Central memory CD4-positive, alpha-beta T cell (primary cell): ENCODE measurements at regions not wholly inside any gene's neighbourhood (a gene's known extent, or its start where the extent isn't known, plus 50 kb on each side); places are given as distances from the start of the nearest gene placed in this dataset.

Source experiments
- DNase-seq: peaks from one replicate; pipeline ENCODE4 v3.0.0; 2022

DNA sequence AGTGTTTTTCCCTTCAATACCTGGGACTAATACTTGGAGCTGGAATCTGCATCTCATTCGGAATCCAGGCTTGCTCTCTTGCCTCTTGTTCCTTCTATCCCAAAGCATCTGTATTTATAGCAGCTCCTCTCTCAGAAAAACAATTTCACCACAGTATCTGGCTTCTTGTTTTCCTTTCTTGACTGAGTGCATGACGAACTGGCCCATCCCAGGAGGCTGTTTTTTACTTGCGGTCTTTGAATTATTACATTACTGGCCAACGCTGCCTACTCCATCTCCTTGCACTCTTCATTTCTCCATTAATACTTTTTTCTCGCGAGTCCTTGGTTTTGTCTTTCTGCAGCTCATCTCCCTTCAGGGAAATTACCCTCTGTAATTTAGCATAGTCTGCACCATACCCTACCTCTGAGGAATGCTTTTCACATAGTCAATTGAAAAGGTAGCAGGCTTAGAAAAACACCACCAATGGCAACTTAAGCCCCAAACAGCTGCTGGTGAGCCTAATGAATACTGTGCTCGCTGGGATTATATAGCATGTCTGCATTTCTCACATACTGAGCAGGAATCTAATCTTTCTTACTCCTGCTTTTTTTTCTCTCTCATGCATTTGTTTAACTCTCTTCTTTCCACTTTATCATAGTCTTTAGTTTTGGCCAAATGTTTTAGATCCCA lies 277.4 kb upstream of the SESN3 start:
- no peak for DNase-seq

DNA sequence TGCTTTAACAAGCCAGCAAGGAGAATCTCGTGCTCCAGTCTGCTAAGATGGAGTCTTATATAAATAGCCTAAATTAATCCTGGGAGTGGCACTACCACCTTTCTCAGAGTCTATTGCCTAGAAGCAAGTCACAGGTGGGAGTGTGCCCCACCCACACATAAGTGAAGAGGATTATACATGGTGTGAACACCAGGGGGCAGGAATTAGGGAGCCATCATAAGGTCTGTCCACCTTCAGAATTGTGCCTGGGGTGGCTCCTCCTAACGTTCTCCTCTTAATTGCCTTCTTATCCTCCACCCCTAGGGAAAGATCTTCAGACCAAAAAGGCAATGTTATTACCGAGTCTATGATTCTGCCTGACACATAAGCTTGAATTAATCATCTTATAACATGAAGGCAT lies 276.8 kb upstream of the SESN3 start:
- no peak for DNase-seq

DNA sequence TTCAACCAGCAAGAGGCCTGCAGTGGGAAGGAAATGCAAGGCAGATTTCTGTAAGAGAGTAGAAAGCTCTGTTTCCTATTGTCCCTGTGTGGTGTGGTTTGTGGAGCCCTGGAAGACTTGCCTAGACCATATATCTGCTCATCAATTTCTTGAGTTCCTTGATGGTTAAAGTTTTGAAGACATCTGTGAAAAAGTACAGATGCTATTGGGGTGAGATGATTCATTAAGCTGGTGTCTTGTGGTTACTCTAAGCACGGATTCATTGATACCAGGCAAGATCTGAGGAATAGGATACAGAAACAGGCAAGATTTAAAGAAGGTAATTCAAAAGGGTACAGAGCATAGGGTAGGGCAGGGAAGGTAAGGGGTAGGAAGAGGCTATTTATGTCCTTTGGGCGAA lies 275.8 kb upstream of the SESN3 start:
- DNase-seq, result no peak

DNA sequence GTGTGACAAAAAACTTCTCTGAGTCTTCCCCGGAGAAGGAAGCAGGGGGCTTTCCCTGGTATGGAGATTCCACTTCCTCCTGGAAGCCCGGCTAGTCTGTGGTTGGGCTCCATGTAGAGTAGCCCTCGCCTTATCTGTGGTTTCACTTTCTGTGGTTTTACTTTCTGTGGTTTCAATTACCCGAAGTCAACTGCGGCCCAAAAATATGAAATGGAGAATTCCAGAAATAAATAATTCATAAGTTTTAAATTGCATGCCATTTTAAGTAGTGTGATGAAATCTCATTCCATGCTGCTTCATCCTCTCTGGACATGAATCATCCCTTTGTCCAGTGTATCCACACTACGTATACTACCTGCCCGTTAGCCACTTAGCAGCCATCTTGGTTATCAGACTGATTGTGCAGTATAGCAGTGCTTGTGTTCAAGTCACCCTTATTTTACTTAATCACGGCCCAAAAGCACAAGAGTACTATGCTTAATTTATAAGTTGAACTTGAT lies 275.0 kb upstream of the SESN3 start:
- no peak for DNase-seq

DNA sequence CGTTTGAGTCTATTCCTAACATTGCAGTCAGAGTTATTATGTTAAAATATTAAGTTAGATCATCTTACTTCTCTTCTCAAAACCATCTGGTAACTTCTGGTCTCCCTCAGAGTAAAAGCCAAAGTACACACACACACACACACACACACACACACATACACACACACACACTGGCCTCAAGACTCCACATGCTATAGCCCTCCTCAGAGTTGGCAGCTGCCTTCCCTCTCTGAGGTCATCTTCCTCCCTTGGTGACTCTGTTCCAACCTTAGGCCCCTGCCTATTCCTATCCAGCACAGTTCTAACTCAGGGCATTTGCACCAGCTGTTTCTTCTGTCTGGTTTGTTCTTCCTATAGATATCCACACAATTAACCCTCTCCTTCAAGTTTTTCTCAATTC lies 272.0 kb upstream of the SESN3 start:
- no peak for DNase-seq

DNA sequence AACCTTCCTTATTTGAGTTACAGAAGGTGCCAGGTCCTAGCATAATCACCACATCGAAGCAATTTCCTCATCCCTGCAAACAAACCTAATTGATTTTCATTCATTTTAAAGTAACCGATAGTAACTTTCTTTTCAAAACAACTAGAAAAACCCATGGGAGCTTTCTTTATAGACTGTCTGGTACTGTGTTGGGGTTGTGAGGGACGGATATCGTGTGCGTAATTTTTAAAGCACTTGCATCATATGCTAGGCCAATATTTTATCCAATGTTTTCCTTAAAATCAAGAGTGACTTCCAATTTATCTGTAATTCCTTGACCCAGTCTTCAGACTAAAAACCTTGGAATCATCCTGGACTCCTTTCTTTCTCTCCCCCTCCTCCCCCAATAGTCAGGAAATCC lies 271.5 kb upstream of the SESN3 start:
- DNase-seq, result no peak

DNA sequence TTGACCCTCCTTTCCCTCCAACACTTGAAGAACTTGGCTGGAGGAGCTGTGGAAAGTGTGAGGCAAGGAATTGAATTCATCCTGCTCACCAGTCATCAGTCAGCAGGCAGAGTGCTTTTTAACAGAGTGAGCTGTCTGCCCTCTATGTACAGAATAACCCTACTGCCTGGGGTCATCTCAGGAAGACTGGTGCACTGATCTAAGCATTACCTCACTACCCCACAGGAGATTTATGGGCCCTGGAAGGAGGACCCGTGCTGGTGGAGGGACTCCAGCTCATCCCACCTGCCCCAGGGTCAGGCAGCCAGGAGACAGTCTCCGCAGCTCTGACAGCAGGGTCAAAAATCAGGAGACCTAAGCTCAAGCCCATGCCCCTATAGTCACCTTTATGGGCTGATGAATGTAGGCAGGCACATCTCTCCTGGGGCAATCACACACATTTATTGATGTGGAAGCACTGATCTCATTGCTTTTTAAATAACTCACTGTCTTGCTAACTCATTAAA lies 270.8 kb upstream of the SESN3 start:
- DNase-seq, result no peak

DNA sequence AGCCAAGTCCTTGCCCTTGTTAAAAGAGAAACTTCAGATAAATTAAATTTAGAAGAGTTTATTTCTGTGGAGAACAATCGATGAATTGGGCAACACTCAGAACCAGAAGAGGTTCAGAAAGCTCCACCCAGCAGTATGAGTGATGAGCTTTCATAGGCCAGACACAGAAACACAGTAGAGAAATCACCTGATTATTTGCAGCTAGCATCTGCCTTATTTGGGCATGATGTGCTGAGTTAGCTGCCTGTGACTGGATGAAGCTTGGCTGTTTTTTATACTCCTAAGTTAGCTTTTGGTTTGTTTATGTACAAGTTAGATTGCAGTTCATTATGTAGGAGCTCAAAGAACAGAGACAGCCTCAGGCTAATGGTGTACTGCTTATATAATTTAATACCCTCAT lies 269.5 kb upstream of the SESN3 start:
- no peak for DNase-seq

DNA sequence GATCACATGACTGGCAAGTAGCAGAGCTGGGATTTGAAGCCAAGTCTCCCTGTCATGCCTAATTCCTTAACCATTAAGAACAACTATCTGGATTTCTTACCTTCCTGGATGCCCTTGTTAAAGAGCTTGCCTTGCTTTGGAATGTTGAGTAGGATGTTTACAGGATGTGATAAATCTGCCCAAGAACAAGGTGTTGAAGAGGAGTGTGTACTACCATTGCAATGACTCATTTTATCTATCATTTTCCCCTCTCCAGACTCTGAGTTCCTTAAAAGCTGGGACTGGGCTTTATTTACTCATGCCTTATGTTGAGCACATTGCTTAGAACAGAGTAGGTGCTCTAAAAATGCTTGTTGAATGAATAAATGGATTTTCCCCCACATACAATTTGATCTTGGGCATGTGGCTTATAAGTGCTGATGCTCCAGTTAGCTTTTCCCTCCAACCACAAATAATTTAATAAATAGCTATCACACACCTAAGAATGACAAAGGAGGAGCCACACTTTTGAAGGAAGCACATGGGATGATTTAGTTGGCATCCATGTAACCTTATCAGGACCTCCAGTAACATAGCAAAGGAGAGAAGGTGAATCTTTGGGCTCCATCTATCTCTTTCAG lies 268.6 kb upstream of the SESN3 start:
- no peak for DNase-seq

DNA sequence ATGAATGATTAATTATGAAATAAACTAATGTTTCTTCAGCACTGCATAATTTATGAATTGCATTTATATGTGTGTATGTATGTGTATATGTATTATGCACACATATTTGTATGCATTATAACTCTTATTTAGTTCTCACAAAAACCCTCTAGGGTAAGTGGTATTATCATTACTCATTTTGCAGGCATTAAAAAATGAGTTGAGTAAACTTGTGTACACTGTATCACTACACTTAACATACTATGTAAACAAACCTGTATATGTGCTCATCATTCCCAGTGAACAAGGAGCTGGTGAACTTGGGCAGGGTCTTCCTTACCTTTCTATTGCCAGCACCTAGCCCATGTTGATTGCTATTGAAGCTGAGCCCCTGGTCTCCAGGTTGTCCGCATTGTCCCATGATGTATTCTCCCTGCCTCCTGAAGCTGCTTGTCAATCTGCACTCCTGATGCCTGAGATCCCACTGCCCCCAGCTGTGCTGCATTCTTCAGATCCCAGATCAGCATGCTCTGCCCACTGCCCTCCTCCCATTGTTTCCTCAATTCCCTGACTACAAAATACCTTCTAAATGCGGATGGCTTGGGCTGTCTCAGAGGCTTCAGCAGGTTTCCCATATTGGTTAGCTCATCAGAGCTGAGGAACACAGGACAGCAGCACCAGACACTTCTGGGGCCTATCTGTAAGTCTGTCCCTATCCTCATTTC lies 267.9 kb upstream of the SESN3 start:
- DNase-seq, result no peak

DNA sequence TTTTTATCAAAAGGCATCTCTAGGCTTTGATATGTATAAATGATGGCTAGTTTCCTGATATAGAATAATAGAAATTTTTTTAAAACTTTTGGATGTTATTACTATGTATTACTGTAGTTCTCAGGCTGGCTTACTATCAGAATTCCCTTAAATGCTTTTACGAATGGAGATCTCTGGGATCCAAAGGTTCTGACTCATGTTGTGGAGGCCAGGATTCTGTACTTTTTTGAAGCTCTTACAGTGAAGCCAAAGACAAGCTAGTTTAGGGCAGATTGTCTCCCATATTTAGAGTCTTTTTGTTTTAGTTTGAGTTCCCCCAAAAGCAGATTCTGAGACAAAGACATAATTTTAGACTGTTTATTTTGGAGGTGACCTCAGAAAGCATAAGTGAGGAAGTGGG lies 265.9 kb upstream of the SESN3 start:
- DNase-seq, result no peak

DNA sequence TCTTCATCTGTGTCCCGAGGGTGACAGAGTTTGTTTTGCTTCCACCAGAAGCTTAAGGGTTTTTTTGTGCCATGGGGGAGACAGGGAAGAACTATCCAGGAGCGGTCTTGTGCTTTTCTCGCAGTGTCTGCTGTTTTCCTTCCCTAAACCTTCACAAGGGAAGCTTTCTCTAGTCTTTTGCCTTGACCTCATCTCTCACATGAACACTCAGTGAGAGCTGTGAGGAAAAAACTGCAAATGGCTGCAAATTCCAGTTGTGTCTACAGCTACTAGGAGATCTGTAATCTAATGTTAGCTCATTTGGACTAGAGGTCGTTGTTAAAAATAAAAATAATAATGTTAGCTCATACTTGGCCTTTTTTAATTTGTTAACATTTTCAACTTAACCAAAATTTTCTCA lies 264.7 kb upstream of the SESN3 start:
- no peak for DNase-seq

DNA sequence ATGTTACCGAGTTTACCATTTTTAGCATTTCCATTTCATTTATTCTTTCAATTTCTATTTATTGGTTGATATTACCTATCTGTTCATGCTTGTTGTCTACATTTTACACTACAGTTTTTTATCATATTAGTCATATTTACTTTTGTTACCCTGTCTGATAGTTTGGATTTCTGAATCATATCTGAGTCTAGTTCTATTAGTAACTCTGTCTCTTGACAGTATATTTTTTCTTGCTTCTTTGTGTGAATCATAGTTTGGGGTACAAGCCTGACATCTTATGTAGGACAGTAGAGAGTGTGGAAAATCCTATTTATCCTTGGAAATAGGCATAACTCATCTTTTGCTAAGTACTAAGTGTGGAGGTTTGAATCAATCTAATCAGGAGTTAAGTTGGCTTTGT lies 263.9 kb upstream of the SESN3 start:
- no peak for DNase-seq

DNA sequence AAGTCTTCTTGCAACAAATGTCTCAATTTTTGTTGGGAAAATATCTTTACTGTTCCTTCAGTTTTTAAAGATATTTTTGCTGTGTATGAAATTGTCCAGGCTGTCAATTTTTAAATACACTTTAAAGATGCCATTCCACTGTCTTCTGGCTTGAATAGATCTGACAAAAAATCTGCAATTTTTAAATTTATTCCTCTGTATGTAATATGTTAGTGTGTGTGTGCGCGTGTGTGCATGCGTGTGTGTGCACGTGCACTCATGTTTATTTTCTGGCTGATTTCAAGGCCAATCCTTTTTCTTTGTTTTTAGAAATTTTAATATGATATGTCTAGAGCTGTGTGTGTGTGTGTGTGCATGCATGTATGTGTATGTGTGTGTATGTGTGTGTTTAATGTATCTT lies 263.2 kb upstream of the SESN3 start:
- no peak for DNase-seq

DNA sequence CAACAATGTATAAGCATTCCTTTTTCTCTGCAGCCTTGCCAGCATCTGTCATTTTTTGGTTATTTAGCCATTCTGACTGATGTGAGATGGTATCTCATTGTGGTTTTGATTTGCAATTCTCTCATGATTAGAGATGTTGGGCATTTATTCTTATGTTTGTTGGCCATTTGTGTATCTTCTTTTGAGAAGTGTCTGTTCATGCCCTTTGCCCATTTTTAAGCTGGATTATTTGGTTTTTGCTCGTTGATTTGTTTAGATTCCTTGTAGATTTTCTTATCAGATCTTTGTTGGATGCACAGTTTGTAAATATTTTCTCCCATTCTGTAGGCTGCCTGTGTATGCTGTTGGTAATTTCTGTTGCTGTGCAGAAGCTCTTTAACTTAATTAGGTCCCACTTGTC lies 259.6 kb upstream of the SESN3 start:
- DNase-seq, result no peak

DNA sequence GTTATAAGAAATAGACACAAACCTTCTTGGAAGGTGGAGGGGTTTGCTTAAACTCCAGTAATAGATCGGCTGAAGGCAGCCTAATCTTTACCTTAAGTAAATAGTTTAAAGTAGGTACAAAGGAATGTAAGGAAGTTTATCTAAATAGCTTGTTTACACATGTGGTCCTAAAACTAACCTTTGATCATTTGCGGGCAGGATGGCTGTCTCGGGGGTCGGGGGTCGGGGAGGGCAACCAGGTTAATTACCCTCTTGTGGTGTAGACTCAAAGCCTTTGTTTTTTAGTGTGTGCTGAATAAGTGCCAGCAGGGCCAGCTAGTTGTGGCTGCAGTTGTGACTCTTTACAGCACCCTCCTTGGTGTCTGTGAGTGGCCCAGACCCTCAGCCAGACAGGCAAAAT lies 256.9 kb upstream of the SESN3 start:
- DNase-seq, result no peak

DNA sequence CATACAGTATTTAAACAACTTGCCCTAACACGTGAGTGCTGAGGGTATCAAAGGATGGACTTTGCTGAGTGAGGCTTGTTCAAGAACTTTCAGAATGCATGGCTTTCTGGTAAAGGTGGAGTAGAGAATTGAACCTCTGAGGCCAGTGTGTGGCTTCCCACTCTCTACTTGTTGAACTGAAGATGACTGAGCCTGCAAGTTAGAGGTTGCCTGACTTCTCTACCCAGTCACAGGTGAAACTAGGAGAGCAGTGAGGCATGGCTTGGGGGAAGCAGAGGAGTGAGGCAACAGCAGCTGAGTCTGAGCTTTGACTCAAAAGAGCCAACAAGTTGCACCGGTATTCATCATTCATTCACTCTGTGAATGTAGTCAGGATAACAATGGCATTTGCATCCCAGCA lies 256.4 kb upstream of the SESN3 start:
- no peak for DNase-seq

DNA sequence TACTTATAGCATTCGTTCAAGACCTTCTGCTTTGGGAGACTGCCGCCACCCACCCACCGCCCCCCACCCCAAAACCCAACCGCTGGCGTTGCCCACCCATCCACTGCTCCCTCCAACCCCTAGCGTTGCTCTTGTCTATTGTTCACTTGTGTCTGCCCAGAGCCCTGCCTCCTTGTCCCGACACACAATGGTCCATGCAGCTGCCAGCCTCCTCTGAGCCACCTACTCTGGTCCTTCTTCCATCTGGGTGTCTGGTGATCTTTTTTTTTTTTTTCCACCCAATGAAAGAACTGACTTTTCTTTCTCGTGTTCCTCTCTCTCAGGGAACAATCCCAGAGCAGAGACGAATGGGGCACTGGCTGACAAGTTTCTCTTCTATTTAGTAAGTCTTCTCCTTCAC lies 256.0 kb upstream of the SESN3 start:
- DNase-seq, result no peak

DNA sequence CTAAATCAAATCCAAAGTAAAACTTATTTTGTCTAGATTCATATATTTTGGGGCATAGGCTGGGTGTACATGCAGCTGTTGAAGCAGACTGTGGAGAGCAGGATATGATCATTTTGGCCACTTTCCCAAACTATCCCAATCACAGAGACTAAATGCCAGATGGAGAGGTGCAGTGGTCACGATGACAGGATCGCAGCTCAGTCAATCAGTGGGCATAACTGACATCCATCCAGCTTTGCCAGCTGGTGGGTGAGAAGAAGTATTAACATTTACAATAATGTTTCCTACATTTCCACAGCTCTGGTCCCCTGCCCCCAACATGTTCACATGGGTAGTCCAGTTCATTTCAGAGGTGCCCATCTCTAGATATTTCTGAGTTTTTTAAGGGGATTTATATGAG lies 255.5 kb upstream of the SESN3 start:
- no peak for DNase-seq

DNA sequence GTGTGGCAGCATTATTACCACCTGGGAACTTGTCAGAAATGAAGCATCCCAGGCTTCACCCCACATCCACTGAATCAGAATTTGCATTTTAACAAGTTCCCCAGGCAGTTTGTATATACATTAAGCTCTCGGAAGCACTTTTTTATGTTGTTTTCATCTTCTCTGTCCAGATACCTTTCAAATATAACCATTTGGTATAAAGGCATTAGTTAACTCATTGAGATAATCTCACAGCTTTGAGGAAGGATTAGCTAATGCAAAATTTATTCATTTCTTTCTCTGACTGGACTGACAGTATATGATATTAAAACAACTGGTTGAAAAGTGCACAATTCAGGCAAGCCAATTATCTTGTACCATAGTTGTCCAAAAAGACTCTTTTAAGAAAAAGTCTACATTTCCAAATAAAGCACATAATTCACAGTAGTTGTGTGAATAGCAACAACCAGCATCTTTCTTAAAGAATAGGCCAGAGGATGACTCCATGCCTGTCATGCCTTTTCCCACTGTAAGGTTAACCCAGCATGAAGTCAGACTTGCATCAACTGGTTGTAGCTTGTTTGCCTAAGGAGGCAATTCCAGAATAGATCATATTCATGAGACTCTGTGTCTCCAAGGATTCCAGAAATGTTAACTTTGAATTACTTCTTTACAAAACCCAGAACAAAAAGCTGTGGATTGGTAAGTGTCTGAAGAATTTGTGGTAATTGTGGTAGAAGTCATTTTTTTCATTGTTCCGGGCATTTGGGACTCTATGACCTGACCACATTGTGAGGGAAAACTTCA lies 254.3 kb upstream of the SESN3 start:
- no peak for DNase-seq

DNA sequence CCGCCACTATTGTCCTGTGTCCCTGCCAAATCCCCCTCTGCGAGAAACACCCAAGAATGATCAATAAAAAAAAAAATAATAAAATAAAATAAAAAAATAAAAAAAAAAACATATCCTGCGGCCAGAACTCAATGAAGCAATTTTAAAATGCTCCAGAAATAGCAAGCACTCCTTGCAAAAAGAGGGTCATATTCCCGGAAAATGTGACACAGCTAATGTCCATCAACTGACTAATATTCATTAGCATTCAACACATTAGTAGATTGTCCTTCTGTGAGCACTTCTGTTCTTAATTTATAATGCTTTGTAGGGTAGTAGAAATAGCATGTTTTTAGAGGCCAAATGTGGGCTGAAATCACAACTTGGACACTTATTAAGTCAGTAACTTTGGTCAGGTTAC lies 252.3 kb upstream of the SESN3 start:
- DNase-seq, result no peak

DNA sequence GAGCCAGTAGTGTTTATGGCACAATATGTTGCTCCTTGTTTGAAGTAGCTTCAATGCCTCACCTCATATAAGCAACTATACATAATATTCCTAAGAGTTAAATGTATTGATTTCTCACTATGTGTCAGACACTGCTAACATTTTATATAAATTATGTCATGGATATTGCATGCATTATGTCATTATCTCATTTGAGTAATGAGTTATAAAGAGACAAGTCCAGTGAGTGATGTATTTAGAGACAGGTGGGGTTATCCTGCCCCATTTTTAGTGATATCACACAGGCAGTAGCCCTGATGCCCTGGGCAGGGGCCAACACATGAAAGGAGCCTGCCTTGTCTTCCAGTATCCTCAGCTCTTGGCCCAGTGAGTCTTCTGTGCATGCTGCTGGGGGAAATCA lies 247.0 kb upstream of the SESN3 start:
- DNase-seq, result no peak

DNA sequence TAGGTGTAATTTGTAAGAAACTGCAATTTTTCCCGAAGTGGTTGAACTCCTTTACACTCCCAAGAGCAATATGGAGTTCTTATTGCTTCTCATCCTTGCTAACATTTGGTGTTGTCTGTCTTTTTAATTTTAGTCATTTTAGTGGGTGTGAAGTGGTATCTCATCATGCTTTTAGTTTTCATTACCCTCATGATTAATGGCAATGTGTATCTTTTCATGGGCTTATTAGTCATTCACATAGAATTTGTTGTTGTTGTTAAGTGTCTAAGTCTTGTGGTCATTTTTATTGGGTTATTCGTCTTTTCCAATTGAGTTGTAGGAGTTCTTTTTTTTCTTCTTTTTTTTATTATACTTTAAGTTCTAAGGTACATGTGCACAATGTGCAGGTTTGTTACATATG lies 238.3 kb upstream of the SESN3 start:
- DNase-seq, result no peak
